GM18870 (cell line): ENCODE measurements at regions not wholly inside any gene's neighbourhood (a gene's known extent, or its start where the extent isn't known, plus 50 kb on each side); places are given as distances from the start of the nearest gene placed in this dataset.

Source experiments
- ATAC-seq: cut with Tn5 transposase; IDR thresholded peaks from one replicate; pipeline ENCODE4 v1.9.1; 2021; ENCODE audit warnings: moderate library complexity; ENCODE audit not compliant: unreplicated experiment

DNA sequence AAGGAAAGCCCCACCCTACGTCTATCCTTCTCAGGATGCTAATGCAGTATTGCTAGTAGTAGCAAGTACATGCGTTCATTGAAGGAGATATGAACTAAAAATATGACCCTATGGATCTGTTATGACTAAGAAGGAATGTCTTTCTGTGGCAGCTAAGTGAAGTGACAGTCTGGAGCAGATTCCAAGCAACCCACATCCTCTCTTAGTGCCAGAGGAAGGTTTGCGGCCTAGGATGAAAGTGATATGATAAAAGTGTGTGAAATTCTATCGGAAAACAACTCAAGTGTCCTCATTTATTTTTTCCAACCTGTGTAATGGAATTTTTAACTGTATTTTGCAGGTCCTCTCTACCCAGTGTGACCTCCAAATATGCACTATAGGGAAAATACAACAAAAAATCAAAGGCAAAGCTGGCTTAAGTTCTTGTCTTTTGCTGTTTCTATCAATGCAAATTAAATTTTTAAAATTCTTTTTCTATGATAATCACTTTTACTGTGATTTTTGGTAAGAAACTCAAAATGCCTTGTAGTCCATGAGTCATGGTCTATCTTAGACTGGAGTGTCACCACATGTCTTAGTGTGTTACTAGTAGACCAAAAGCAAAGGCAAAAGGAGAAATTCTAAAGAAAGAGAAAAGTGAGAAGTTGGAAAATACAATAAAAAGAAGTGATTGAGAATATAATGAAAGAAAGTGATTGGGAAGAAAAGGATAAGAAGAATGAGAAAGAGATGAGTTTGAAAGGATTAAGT is 161.2 kb upstream of the TMCO5A start:
- ATAC-seq = no peak

DNA sequence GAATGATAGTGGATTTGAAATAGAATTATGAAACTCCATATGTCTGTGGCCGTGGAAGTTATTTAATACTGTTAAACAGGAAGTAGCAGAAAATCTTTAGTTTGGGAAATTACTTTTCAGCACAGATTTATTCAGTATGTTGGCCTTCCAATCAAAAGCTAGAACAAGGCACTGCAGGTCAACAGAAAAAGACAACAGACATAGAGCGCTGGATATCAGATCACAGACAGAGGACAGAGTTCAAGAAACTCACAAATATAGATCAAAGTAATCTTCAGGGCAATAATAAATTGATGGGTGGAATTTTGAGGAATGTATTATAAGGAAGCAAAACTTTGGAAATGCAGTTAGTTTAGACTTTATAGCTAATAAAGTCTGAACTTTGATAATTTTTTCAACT is 159.5 kb upstream of the TMCO5A start:
- no peak for ATAC-seq

DNA sequence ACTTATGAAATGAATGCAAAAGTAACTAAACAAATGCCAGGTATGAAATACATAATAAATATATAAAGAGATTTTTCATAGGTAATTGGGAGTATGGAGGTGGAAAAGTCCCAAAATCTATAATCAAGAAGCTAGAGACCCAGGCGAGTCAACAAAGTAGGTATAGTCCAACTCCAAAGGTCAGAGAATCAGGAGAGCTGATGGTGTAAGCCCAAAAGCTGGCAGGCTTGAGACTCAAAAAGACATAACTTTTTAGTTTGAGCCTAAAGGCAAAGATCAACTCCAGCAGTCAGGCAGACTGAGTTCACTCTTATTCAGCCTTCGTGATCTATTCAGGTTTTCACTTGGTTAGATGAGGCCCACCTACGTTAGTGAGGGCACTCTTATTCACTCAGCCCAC is 157.4 kb upstream of the TMCO5A start:
- ATAC-seq = no peak

DNA sequence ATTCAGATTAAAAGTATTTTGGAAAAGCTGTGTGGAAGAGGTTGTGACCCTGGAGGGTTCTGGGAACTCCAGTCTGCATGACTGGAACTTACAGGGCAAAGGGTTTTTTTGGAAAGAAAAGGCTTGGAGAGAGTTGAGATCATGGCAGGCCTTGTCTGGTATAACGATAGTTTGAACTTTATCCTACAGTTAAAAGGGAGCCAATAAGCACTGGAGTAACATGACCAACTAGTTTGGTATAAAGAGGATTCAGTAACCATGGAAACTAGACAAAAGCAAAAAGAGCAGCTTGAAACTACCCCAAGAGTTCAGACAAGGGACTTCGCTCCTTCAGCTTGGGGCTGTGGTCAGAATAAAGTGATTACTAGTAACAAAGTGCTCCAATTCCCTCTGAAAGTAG is 151.2 kb upstream of the TMCO5A start:
- no peak for ATAC-seq

DNA sequence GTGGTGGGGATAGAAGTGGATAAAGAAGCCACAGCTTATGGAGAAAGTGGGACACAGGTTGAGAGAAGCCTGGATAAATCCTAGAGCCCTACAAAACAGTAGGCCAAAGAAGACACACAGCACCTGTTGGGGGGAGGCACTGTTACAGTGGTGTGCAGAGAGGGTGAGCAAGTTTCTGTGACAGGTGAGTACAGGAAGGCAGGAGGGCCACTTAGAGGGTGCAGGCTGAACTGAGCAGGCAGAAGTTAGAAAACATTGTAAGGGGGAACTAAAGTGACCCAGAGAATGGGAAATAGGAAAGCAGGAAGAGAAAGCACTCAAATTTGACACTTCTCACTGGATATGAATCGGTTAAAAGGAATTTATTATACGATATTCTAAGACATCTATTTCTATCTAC is 146.1 kb upstream of the TMCO5A start:
- ATAC-seq = no peak

DNA sequence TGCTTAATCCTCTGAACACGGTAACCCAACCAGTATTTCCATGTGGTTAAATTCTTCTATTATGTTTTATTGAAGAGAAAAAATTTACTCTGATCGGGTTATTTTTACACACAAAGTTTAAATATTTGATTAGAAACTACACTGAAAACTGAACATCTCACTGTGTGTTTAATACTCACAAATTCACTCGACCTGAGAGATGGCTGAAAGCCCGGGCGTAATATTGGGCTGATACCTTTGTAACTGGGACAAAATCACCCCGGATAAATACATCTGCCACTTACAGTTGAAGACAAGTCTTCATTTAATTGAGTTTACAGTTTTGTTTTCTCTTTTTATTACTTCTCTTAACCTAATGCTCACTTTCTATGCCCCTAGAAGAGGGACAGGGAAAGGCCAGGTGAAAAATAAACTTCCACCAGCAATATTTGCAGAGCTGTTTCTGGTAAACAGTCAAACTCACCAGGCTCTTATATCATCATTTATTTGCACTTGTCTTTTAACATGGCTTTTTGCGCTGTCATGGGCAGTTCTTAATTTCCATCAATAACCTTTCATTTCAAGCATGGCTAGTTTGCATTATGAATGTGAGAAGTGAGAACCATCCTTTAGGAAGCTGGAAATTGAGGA is 145.6 kb upstream of the TMCO5A start:
- ATAC-seq = no peak

DNA sequence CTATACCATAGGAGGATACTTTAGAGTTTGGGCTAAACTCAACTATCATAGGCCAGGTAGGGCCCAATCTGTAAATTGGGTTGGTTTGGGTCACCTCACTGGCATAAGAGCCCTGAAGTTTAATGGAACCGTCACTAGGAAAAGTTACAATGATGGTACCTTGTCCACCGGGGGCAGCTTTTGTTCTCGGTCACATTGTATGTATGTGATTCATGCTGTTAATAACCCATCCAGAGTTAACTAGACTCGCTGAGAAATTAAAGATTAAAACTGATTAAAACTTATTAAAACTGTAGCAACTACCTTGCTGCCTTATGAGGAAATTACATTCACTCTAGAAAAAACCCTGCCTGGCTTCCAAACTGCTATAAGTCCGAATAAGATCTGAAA is 145.0 kb upstream of the TMCO5A start:
- ATAC-seq = no peak

DNA sequence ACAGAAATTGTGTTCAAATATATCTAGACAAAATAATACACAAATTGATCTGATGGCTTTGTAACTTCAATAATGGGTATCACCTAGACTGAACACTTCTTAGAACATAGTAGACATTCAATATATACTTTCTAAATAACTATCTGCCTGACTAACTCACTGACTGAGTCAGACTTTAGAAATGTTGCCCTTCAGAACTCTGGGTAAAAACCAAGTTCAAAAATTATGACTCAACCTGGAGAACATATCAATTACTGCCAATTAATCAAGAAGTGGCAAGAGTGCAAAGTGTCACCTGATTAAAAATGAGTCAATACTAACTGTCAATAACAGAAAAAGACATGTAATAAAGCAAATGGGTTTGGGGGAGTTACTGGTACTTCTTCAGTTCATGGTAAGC is 144.6 kb upstream of the TMCO5A start:
- no peak for ATAC-seq

DNA sequence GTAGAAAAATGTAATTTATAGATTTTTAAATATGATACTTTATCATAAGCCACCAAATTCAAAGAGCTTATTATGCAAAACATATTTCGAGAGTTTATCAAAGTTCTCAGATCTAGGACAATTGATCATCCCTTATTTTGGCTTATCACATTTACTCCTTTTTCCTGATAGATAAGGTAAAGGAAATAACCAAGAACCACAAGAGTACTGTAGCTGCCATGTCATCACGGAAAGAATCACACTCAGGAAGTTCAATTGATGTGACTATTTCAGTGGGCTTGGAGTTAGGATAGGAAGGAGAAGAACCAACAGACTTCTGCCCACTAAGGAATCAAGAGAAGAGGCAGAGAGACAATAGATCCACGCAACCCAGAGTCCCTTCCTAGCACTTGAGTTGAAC is 142.7 kb upstream of the TMCO5A start:
- ATAC-seq = no peak

DNA sequence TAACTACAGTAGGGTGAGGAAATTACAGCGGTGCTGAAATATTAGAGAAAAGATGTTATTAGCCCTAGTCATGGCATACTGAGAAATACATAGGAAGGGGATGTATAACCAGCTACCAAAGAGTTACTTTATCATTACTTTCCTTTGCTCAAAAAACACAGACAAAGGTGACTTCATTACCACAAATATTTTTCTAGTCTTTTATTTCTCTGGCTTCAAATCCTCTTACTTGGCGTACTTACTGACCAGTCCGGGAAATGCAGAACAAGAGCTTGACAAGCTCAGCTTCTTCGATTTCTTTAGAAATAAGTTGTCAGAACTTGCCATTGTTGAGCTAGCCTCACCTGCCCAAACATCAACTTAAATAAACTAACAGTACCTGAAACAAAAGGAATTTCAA is 142.1 kb upstream of the TMCO5A start:
- ATAC-seq = no peak

DNA sequence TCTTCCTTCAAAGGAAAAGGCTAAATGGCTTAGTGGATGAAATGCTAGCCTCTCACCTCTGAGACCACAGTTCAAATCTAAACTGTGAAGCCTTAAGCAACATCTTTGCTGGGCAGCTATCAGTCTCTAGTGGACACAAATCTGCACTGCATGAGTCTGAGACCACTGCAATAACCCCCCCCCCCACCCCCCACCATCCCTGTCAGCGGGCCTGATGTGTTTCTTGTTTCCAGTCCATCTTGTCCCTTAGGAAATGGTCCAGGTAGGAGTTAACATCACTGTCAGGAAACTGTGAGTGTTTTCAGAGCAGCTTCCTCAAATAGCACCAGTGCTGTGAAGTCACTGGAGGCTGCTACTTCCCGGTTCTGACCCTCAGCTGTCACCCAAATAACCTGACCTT is 140.6 kb upstream of the TMCO5A start:
- ATAC-seq = no peak

DNA sequence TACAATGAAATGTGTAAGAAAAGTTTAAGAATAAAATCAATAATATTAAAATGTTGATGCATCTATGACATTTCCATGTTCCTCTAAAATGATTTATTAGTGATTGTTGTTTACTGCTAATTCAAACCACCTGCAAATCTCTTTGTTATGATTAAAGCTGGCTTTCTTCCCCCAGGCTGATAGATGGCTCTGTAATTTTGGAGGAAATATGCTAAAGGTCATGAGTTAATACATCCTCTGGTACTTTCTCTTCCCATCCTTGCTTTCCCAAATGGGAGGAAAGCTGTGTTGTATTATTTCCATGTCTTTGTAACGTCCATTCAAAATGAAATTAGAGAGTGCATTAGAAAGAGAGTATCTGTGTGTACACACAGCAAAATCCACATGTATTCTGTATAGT is 139.5 kb upstream of the TMCO5A start:
- no peak for ATAC-seq

DNA sequence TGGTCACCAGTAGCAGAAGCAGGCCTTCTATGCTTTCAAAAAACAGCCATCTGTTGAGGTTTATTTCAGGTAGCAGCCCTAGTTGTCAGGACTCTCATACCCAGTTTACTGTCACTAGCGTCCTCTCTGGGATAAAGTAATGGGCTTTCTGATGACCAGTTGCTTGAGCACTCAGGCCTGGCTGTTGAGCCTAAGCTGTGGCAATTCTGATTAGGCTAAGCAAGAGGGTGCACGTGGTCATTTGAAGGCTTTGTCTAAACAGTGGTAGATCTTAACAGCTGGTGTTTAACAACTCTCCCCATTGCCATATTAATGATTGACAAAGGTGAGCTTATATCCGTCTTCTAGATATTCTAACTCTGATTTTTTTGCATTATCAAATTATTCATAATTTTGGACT is 132.9 kb upstream of the TMCO5A start:
- no peak for ATAC-seq

DNA sequence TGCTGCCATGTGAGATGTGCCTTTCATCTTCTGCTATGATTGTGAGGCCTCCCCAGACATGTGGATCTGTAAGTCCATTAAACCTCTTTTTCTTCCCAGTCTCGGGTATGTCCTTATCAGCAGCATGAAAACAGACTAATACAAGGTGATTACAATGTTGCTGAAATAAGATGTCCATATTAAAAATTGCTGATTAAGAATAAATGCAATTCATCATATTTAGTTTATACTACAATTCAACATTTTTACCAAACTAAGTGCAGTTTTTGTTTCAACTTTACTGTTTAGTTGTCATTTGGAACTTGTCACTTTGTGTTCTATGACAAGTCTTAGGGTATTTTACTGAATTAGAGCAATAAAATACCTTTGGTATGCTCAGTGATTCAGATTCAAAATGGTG is 127.6 kb upstream of the TMCO5A start:
- no peak for ATAC-seq

DNA sequence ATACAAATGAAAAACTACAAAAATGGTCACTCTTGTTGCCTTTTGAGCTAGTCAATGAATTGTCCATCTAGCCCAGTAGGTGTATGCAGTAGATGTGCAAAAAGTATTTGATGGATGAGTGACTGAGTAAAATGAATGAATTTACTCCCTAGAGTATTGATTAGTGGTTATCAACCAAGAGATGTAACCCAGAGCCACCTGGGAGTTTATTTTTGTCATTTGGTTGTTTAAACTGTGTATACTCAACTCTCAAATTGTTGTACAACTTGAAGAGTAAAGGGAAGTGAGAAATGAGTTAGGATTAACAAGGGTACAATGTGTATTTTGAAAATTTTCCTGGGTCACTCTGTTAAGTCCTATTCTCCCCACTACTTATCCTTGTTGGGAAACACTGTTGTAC is 124.1 kb upstream of the TMCO5A start:
- no peak for ATAC-seq

DNA sequence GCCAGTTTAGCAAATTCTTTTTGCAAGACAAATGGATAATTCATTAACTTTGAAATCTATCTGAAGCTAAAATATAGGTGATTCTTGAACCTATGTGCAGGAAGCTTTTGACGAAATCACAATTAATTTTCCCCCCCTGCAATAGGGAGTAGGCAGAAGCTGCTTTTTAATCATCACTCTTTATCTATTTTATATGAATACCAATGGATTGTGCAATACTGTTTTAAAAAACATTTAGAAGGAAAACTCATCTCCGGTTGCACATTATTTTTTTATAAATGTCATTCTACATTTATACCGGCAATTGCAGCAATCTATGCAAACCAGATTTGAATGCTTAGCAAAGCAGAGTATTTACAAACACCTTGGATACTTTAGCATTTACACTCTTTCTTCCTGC is 121.1 kb upstream of the TMCO5A start:
- ATAC-seq = no peak

DNA sequence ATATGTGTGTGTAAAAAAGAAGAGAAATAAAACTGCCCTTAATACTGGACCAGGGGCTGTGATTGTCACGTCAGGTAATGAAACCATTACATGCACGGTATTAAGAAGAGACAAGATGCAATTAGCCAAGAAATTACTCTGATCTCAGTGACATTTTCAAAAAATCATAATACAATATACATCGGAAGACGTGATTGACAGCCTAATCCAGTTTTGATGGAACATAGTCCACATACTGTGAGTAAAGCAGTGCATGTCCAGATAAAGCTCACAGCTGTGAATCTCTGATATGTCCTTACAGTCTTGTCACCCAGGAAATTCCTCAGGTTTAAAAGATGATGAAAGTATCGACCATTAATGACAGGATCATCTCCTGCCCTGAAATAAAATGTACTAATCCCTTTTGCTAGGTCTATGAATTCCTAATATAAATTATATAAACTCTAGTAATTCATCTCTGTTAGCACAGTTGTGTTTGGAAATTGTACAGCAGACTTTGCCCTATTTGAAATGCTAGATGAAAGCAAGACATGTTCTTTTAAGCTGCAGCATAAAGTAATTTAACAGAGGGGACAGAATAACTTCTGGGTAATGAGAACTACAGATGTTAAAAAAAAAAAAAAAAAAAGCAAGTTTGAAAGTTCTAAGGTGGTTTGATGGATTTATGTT is 119.5 kb upstream of the TMCO5A start:
- ATAC-seq = no peak

DNA sequence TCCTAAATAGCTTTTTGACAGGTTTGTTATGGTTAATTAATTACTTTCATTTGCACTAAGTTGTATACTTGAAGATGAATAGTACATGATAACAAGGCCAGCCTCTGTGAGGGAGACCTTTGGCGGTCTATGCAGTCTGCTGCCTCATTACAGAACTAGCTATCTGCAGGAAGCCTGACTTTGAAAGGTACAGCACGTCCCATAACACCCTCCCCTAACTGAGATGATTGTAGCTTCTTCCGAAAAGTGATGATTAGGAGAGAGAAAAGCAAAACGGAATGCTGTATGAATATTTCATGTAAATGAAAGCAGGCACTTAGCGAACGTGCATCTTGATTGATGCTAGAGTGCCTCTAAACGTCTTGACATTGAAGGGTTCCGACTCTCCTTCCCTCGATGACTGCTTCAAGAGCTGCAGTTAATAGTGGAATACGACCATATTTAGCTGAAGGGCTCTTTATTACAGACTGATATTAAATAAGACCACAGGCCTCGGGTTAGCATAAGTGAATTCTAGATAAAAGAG is 116.2 kb upstream of the TMCO5A start:
- ATAC-seq = no peak

DNA sequence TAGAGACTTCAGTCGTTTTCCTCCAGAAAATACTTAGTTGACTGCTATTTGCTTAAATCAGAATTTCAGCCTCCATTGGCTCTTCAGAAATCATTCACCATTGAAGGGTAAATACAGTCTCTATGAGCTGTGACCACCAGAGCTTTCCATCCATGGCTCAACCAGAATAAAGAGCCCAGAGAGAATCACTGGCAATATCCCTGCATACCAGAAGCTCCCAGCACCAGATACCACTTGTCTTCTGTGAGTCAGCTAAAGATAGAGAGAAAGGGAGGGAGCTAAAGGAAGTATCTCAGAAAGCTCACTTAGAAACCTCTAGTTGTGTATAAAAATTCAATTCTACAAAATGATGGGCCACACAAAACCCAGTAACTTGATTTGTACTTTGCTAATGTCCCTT is 115.2 kb upstream of the TMCO5A start:
- ATAC-seq = no peak

DNA sequence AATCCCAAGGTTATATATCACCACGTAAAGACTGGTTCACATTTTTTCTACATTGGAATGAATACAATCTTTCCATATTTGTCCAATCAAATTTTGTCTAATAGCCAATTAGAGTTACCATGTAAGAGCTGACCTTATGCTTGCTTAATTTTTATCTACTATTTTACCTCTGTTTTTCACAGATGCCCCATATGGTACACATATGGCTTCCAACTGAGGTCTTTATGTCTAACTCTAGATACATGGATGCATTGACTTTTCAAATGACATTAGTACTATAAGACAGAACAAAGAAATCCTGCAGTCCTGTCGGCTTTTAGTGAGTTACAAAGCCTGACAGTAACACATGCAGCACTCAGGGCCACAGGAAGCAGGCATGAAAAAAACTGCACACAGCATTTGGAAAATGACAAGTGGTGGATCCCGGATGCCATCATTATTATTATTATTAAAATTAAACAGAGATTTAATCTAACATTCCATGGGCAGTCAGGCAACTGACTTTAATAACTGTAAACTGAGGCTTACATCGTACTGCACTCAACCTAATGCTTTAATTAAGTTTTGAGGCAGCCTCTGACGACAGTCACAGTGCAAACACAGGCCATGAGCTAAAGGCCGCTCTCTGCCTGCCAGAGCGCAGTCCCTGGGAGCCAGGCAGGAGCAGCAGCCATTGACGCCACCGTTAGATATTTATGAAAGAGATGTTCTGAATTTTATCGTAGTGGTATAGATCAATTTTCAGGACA is 113.9 kb upstream of the TMCO5A start:
- no peak for ATAC-seq

DNA sequence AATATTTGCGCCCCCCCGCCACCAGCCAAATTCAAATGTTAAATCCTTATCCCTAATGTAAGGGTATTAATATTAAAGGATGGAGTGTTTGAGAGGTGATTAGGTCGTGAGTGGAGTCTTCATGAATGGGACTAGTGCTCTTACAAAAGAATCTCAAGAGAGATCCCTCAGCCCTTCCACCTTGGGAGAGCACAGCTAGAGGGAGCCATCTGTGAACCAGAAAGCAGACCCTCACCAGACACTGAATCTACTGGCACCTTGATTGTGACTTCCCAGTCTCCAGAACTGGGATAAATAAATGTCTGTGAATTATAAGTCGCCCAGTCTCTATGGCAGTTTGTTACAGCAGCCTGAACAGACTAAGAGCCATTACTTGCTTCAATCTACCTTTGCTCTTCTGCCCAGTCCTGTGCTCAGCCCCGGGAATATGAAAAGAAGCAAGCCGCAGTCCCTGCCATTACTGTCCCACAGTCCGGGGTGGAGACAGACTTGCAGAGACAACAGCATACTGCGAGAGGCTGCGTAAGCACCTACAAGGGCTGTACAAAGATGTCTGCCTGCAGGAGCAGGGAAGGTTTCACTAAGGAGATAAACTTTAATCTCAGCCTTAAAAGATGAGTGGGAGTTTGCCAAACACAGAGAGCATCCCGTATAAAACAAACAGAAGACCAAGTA is 110.7 kb upstream of the TMCO5A start:
- ATAC-seq = no peak
